Tibial nerve (tissue), 4 donors: ENCODE measurements at regions not wholly inside any gene's neighbourhood (a gene's known extent, or its start where the extent isn't known, plus 50 kb on each side); places are given as distances from the start of the nearest gene placed in this dataset.

Source experiments
- DNase-seq, 2 donors: peaks; one replicate each; pipeline ENCODE4 v3.0.0-alpha.2; 2019; ENCODE audit warnings: low spot score in 2 of 2
- H3K27ac ChIP-seq, 4 donors: fragments of 200-600 bp; sonication (generic) in 3 of 4; one replicate each; pipeline ENCODE4 v1.5.1; 2017 to 2019; ENCODE audit warnings: mild to moderate bottlenecking in 1 of 4
- H3K27me3 ChIP-seq, 2 donors: fragments of 200-600 bp; sonication (generic) in 1 of 2; one replicate each; pipeline versions ENCODE4 v1.5.1 to v1.6.0; 2017 to 2019
- H3K36me3 ChIP-seq, 3 donors: fragments of 200-600 bp; sonication (generic); one replicate each; pipeline ENCODE4 v1.5.1; 2018 to 2019
- H3K4me1 ChIP-seq, 4 donors: fragments of 200-600 bp; sonication (generic) in 3 of 4; one replicate each; pipeline ENCODE4 v1.5.1; 2017 to 2019
- H3K4me3 ChIP-seq, 4 donors: fragments of 200-600 bp; sonication (generic) in 3 of 4; one replicate each; pipeline ENCODE4 v1.5.1; 2017 to 2019; ENCODE audit warnings: mild to moderate bottlenecking in 1 of 4, moderate library complexity in 1 of 4
- H3K9me3 ChIP-seq, 4 donors: fragments of 200-600 bp; sonication (generic) in 3 of 4; one replicate each; pipeline ENCODE4 v1.5.1; 2017 to 2019
- EP300 ChIP-seq, 2 donors: sonication (generic); formaldehyde crosslinking; IDR thresholded peaks; one replicate each; pipeline ENCODE4 v1.6.1; 2017; ENCODE audit warnings: antibody characterized with exemption in 2 of 2, mild to moderate bottlenecking in 1 of 2
- POLR2A ChIP-seq, 2 donors: fragments of 450-650 bp; IDR thresholded peaks; one replicate each; pipeline ENCODE4 v1.6.1; 2017; ENCODE audit warnings: antibody characterized with exemption in 2 of 2, mild to moderate bottlenecking in 2 of 2, moderate library complexity in 2 of 2
- WGBS, 2 donors: methylation state at CpG; one replicate each; pipeline ENCODE4 v1.1.5; 2018; 5-methylcytosine and 5-hydroxymethylcytosine counted together
- TF ChIP-seq, protein P1 (sequence below), 5 experiments: fragments of 200-600 bp in 3 of 5; fragments of 450-650 bp in 2 of 5; sonication (generic) in 3 of 5; IDR thresholded peaks; one replicate each; pipeline ENCODE4 v1.5.1; 2016 to 2019; ENCODE audit warnings: antibody characterized with exemption in 5 of 5, mild to moderate bottlenecking in 3 of 5, moderate library complexity in 2 of 5

DNA sequence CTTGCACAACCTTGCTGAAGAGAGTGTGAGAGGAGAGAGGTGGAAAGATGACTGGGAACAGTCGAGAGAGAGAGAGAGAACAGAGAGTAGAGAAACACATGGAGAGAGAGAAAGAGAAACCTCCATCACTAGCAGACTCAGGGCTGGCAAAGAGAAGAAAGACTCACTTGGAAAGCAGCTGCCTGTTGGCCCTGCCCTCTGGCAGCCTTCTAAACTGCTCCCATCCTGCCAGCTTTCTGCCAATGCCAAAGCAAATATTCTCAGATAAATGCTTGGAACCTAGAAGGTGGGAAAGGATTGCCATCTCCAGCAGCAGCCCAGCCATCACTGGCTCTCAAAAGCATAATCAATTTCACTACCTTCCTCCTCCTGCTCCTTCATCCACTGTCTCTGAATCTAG is 107.9 kb upstream of the WSCD2 start:
- Histone ChIP-seq H3K36me3 (no peaks in the 10 kb centered on the region), H3K27ac (no peak overlapping the region), H3K4me1 (no peaks in the 10 kb centered on the region), H3K27me3 (no peaks in the 10 kb centered on the region), H3K9me3 (peaks cover 0 to 4% (median 0%) of the 10 kb centered on the region in 4 donors), H3K4me3 (no peak overlapping the region)
- no peak for DNase-seq
- TF ChIP-seq EP300 (IDR thresholded peaks at IDR 0.05) (no peak), POLR2A (IDR thresholded peaks at IDR 0.05) (no peak)
- TF ChIP-seq, protein P1, sequence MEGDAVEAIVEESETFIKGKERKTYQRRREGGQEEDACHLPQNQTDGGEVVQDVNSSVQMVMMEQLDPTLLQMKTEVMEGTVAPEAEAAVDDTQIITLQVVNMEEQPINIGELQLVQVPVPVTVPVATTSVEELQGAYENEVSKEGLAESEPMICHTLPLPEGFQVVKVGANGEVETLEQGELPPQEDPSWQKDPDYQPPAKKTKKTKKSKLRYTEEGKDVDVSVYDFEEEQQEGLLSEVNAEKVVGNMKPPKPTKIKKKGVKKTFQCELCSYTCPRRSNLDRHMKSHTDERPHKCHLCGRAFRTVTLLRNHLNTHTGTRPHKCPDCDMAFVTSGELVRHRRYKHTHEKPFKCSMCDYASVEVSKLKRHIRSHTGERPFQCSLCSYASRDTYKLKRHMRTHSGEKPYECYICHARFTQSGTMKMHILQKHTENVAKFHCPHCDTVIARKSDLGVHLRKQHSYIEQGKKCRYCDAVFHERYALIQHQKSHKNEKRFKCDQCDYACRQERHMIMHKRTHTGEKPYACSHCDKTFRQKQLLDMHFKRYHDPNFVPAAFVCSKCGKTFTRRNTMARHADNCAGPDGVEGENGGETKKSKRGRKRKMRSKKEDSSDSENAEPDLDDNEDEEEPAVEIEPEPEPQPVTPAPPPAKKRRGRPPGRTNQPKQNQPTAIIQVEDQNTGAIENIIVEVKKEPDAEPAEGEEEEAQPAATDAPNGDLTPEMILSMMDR (IDR thresholded peaks at IDR 0.05), result no peak
- 65 to 92% methylated on average over 1 of the region's 1 CpG for WGBS, 2 donors

- Histone ChIP-seq H3K27me3 (no peaks in the 10 kb centered on the region), H3K27ac (no peak overlapping the region), H3K36me3 (no peaks in the 10 kb centered on the region), H3K4me1 (no peaks in the 10 kb centered on the region), H3K9me3 (peaks cover 0 to 4% (median 0%) of the 10 kb centered on the region in 4 donors), H3K4me3 (no peak overlapping the region)
- DNase-seq, result no peak
- TF ChIP-seq EP300 (IDR thresholded peaks at IDR 0.05), result no peak
- TF ChIP-seq, protein P1 (IDR thresholded peaks at IDR 0.05), result no peak
- TF ChIP-seq POLR2A (IDR thresholded peaks at IDR 0.05), result no peak
- WGBS, 2 donors, result 75 to 77% methylated on average over 2 of the region's 2 CpGs
These were observed 107.1 kb upstream of the WSCD2 start for GRCh38 chr12:108021949-108022522.

- Histone ChIP-seq H3K27me3 (peaks cover 0 to 4% of the 10 kb centered on the region in 2 donors), H3K4me1 (no peaks in the 10 kb centered on the region), H3K9me3 (no peaks in the 10 kb centered on the region), H3K36me3 (no peaks in the 10 kb centered on the region), H3K27ac (no peak overlapping the region), H3K4me3 (no peak overlapping the region)
- no peak for DNase-seq
- WGBS, 2 donors, result 36 to 43% methylated on average over 12 of the region's 12 CpGs
- TF ChIP-seq, protein P1 (IDR thresholded peaks at IDR 0.05), result no peak
- TF ChIP-seq EP300 (IDR thresholded peaks at IDR 0.05), result no peak
- TF ChIP-seq POLR2A (IDR thresholded peaks at IDR 0.05), result no peak
These were observed 99.8 kb upstream of the WSCD2 start for GRCh38 chr12:108029051-108029835.

- Histone ChIP-seq H3K9me3 (no peaks in the 10 kb centered on the region), H3K27me3 (peaks cover 0 to 4% of the 10 kb centered on the region in 2 donors), H3K4me3 (no peak overlapping the region), H3K36me3 (no peaks in the 10 kb centered on the region), H3K4me1 (no peaks in the 10 kb centered on the region), H3K27ac (no peak overlapping the region)
- DNase-seq, result no peak
- WGBS, 2 donors, result 29 to 30% methylated on average over 2 of the region's 2 CpGs
- TF ChIP-seq EP300 (IDR thresholded peaks at IDR 0.05) (no peak), POLR2A (IDR thresholded peaks at IDR 0.05) (no peak)
- TF ChIP-seq, protein P1 (IDR thresholded peaks at IDR 0.05), result no peak
These were observed 96.0 kb upstream of the WSCD2 start for GRCh38 chr12:108033090-108033489.

GRCh38 chr12:108035372-108035771 is 93.7 kb upstream of the WSCD2 start:
- Histone ChIP-seq H3K4me3 (no peak overlapping the region), H3K27me3 (no peaks in the 10 kb centered on the region), H3K4me1 (no peaks in the 10 kb centered on the region), H3K36me3 (no peaks in the 10 kb centered on the region), H3K27ac (no peak overlapping the region), H3K9me3 (no peaks in the 10 kb centered on the region)
- TF ChIP-seq EP300 (IDR thresholded peaks at IDR 0.05) (no peak), POLR2A (IDR thresholded peaks at IDR 0.05) (no peak)
- TF ChIP-seq, protein P1 (IDR thresholded peaks at IDR 0.05), result no peak
- WGBS, 2 donors, result 93 to 97% methylated on average over 1 of the region's 1 CpG
- DNase-seq, result no peak
